WERI-Rb-1 (cell line): ENCODE measurements at regions not wholly inside any gene's neighbourhood (a gene's known extent, or its start where the extent isn't known, plus 50 kb on each side); places are given as distances from the start of the nearest gene placed in this dataset.

Experiments
- DNase-seq: peaks from one replicate; pipeline ENCODE4 v3.0.0-alpha.2; 2020
- H3K27ac ChIP-seq: fragments of 250-450 bp; sonication (Bioruptor Pico); 2 replicates; pipeline ENCODE4 v1.5.1; 2020; ENCODE audit warnings: mild to moderate bottlenecking, moderate library complexity
- H3K27me3 ChIP-seq: fragments of 250-450 bp; sonication (Bioruptor Pico); 2 replicates; pipeline ENCODE4 v1.5.1; 2021; ENCODE audit warnings: mild to moderate bottlenecking, low read depth, moderate library complexity; ENCODE audit not compliant: insufficient read depth, severe bottlenecking
- H3K36me3 ChIP-seq: fragments of 250-450 bp; sonication (Bioruptor Pico); 2 replicates; pipeline ENCODE4 v1.5.1; 2020; ENCODE audit warnings: mild to moderate bottlenecking, moderate library complexity
- H3K4me3 ChIP-seq: 2 replicates; pipeline ENCODE4 v1.5.1; 2011; ENCODE audit warnings: low read depth, mild to moderate bottlenecking, control low read depth, low read length
- H3K9me3 ChIP-seq: fragments of 250-450 bp; sonication (Bioruptor Pico); 2 replicates; pipeline ENCODE4 v1.5.1; 2021; ENCODE audit warnings: mild to moderate bottlenecking, moderate library complexity; ENCODE audit not compliant: severe bottlenecking
- CTCF ChIP-seq: IDR thresholded peaks from 2 replicates; pipeline ENCODE4 v1.5.1; 2011; ENCODE audit warnings: low read depth, mild to moderate bottlenecking, control low read depth, inconsistent platforms, low read length

- Histone ChIP-seq H3K27ac (no peak overlapping the region), H3K27me3 (no peaks in the 10 kb centered on the region), H3K9me3 (no peaks in the 10 kb centered on the region), H3K4me3 (no peak overlapping the region), H3K36me3 (no peaks in the 10 kb centered on the region)
- no peak for DNase-seq
- no peak for TF ChIP-seq CTCF
Measured at GRCh38 chr13:83752141-83752540, 130.1 kb downstream of the SLITRK1 start.

GRCh38 chr13:83740622-83741021 lies 141.7 kb downstream of the SLITRK1 start:
- TF ChIP-seq CTCF, result no peak

GRCh38 chr13:83738407-83738806 lies 143.9 kb downstream of the SLITRK1 start:
- no peak overlapping the region for H3K4me3 ChIP-seq
- no peaks in the 10 kb centered on the region for H3K27me3 ChIP-seq
- DNase-seq, result no peak
- H3K9me3 ChIP-seq, result no peaks in the 10 kb centered on the region
- TF ChIP-seq CTCF, result no peak
- H3K27ac ChIP-seq, result no peak overlapping the region
- H3K36me3 ChIP-seq, result no peaks in the 10 kb centered on the region

More at GRCh38 chr13:83740622-83741021, 141.7 kb downstream of the SLITRK1 start:
- Histone ChIP-seq H3K9me3 (no peaks in the 10 kb centered on the region), H3K36me3 (no peaks in the 10 kb centered on the region), H3K4me3 (no peak overlapping the region), H3K27ac (no peak overlapping the region), H3K27me3 (no peaks in the 10 kb centered on the region)
- DNase-seq, result no peak

- H3K9me3 ChIP-seq, result no peaks in the 10 kb centered on the region
- H3K4me3 ChIP-seq, result no peak overlapping the region
- TF ChIP-seq CTCF, result no peak
- no peaks in the 10 kb centered on the region for H3K36me3 ChIP-seq
- no peaks in the 10 kb centered on the region for H3K27me3 ChIP-seq
- DNase-seq, result no peak
- no peak overlapping the region for H3K27ac ChIP-seq
Measured at GRCh38 chr13:83733293-83733692, 149.0 kb downstream of the SLITRK1 start.

GRCh38 chr13:83732755-83733154 lies 149.5 kb downstream of the SLITRK1 start:
- Histone ChIP-seq H3K36me3 (no peaks in the 10 kb centered on the region), H3K27ac (no peak overlapping the region), H3K27me3 (no peaks in the 10 kb centered on the region), H3K9me3 (no peaks in the 10 kb centered on the region), H3K4me3 (no peak overlapping the region)
- TF ChIP-seq CTCF, result no peak
- DNase-seq, result no peak

- no peaks in the 10 kb centered on the region for H3K27me3 ChIP-seq
- H3K4me3 ChIP-seq, result no peak overlapping the region
- no peaks in the 10 kb centered on the region for H3K36me3 ChIP-seq
- H3K27ac ChIP-seq, result no peak overlapping the region
- DNase-seq, result no peak
- no peak for TF ChIP-seq CTCF
- H3K9me3 ChIP-seq, result no peaks in the 10 kb centered on the region
Measured at GRCh38 chr13:83731113-83731512, 151.2 kb downstream of the SLITRK1 start.
